K562 (cell line): ENCODE measurements at regions not wholly inside any gene's neighbourhood (a gene's known extent, or its start where the extent isn't known, plus 50 kb on each side); places are given as distances from the start of the nearest gene placed in this dataset.

Experiments
- ATAC-seq: fragments of 200-7000 bp; cut with Tn5 transposase; 3 replicates; pipeline ENCODE4 v1.9.1; 2020; ENCODE audit warnings: moderate library complexity
- BruUV-seq: library from RNA; stranded (reverse); fragments of 400-500 nt; replicated peaks from 2 replicates; lab custom pipeline; 2021; lab: Mats Ljungman, UMichigan
- CTCF ChIA-PET: fragments of 300-600 bp; formaldehyde crosslinking; extraction: SDS; loops from one replicate; lab custom pipeline; 2021; ENCODE audit warnings: low intra/inter-chr PET ratio; lab: Yijun Ruan, JAX
- POLR2A ChIA-PET: fragments of 300-600, 350-650 bp; sonication (Branson Sonifier 250); formaldehyde crosslinking; extraction: SDS; loops from one replicate; lab custom pipeline; 2021; ENCODE audit warnings: antibody characterized with exemption, inconsistent platforms; lab: Yijun Ruan, JAX
- DNase-seq, 4 experiments: peaks; one replicate each; pipeline versions ENCODE4 v3.0.0 to v3.0.0-alpha.2; 2011 to 2018; ENCODE audit warnings: low spot score in 3 of 4, mixed read lengths in 3 of 4; ENCODE audit errors: extremely low read depth in 1 of 4
- FAIRE-seq: peaks from 2 replicates; lab custom pipeline; 2011; peaks lifted over from hg19 to GRCh38; lab: Jason Lieb, UNC
- H2AFZ ChIP-seq: 2 replicates; pipeline ENCODE4 v1.6.0; 2011; ENCODE audit warnings: low read depth, low read length, control low read depth, inconsistent platforms
- H3K27ac ChIP-seq: fragments of 200-600 bp; 3 replicates; pipeline ENCODE4 v1.8.0; 2011; ENCODE audit warnings: low read depth, mild to moderate bottlenecking, control low read depth, inconsistent platforms, low read length, moderate library complexity, mixed read lengths; ENCODE audit errors: extremely low read depth
- H3K27me3 ChIP-seq, 2 experiments: fragments of 300-600 bp in 1 of 2; 2 replicates in 1 of 2; 3 replicates in 1 of 2; pipeline versions ENCODE4 v1.6.0 to v1.8.0; 2011; ENCODE audit warnings: inconsistent platforms in 2 of 2, low read length in 2 of 2, mild to moderate bottlenecking in 1 of 2, mixed read lengths in 1 of 2, moderate library complexity in 1 of 2; ENCODE audit not compliant: control insufficient read depth in 2 of 2, insufficient read depth in 2 of 2
- H3K36me3 ChIP-seq: fragments of 300-600 bp; 3 replicates; pipeline ENCODE4 v1.8.0; 2011; ENCODE audit warnings: mild to moderate bottlenecking, low read length, inconsistent platforms; ENCODE audit not compliant: control insufficient read depth, insufficient read depth
- H3K4me1 ChIP-seq, 2 experiments: fragments of 200-600 bp in 1 of 2; replicated peaks in 1 of 2; 2 replicates in 1 of 2; 3 replicates in 1 of 2; pipeline versions ENCODE4 v1.5.1 to v1.8.0; 2011; ENCODE audit warnings: inconsistent platforms in 2 of 2, low read length in 2 of 2, mild to moderate bottlenecking in 1 of 2, mixed read lengths in 1 of 2, moderate library complexity in 1 of 2; ENCODE audit not compliant: control insufficient read depth in 2 of 2, insufficient read depth in 2 of 2
- H3K4me2 ChIP-seq: 2 replicates; pipeline ENCODE4 v1.6.1; 2011; ENCODE audit warnings: low read length, control low read depth, inconsistent platforms, mixed read lengths; ENCODE audit not compliant: insufficient read depth
- H3K4me3 ChIP-seq: fragments of 200-600 bp; sonication (generic), shearing (Covaris generic); 2 replicates; pipeline ENCODE4 v1.5.1; 2016; ENCODE audit warnings: control low read depth, inconsistent platforms
- H3K79me2 ChIP-seq: fragments of 200-600 bp; 3 replicates; pipeline ENCODE4 v1.8.0; 2011; ENCODE audit warnings: low read length, inconsistent platforms; ENCODE audit not compliant: control insufficient read depth, insufficient read depth
- H3K9ac ChIP-seq, 2 experiments: 2 replicates each; pipeline versions ENCODE4 v1.6.0 to v1.6.1; 2011; ENCODE audit warnings: low read depth in 2 of 2, low read length in 2 of 2, control low read depth in 1 of 2, inconsistent platforms in 1 of 2, mild to moderate bottlenecking in 1 of 2, mixed read lengths in 1 of 2; ENCODE audit not compliant: insufficient read depth in 1 of 2
- H3K9me1 ChIP-seq: one replicate; pipeline ENCODE4 v1.6.0; 2011; ENCODE audit warnings: inconsistent platforms, mild to moderate bottlenecking, low read length, moderate library complexity; ENCODE audit not compliant: control insufficient read depth, insufficient read depth
- H3K9me3 ChIP-seq: replicated peaks from 2 replicates; pipeline ENCODE4 v1.5.1; 2011; ENCODE audit warnings: low read depth, low read length, inconsistent platforms; ENCODE audit not compliant: control insufficient read depth, insufficient read depth
- H4K20me1 ChIP-seq: replicated peaks from 2 replicates; pipeline ENCODE4 v1.6.1; 2011; ENCODE audit warnings: low read length, inconsistent platforms, mixed read lengths; ENCODE audit not compliant: control insufficient read depth, insufficient read depth
- DEAF1 ChIP-seq: fragments of 450-650 bp; formaldehyde crosslinking; IDR thresholded peaks from 2 replicates; pipeline ENCODE4 v1.4.0; 2020; ENCODE audit warnings: mild to moderate bottlenecking, moderate library complexity
- ETS1 ChIP-seq: conservative IDR thresholded peaks from 2 replicates; pipeline ENCODE4 v1.6.1; 2011; ENCODE audit warnings: low read depth, mild to moderate bottlenecking, low read length; ENCODE audit not compliant: control insufficient read depth
- NFE2L1 ChIP-seq: fragments of 450-650 bp; IDR thresholded peaks from 2 replicates; pipeline ENCODE4 v1.6.1; 2016; ENCODE audit warnings: missing genetic modification characterization, low read depth, mild to moderate bottlenecking, missing compliant biosample characterization, moderate library complexity, borderline replicate concordance
- POLR2A ChIP-seq: fragments of 450-650 bp; conservative IDR thresholded peaks from 2 replicates; pipeline ENCODE4 v1.6.1; 2016
- SMARCA4 ChIP-seq: fragments of 450-650 bp; IDR thresholded peaks from 2 replicates; pipeline ENCODE4 v1.6.1; 2016
- SRF ChIP-seq, 2 experiments: fragments of 250-450, 450-650 bp in 1 of 2; sonication (Bioruptor Pico) in 1 of 2; sonication (generic) in 1 of 2; formaldehyde crosslinking; IDR thresholded peaks; 2 replicates each; pipeline versions ENCODE4 v1.5.0 to v1.5.1; 2020 to 2022; ENCODE audit warnings: mild to moderate bottlenecking in 1 of 2, missing genetic modification reagents in 1 of 2
- ZNF277 ChIP-seq: fragments of 250-450 bp; sonication (Bioruptor Pico); IDR thresholded peaks from 2 replicates; pipeline ENCODE4 v1.8.0; 2022; ENCODE audit warnings: inconsistent platforms, mild to moderate bottlenecking, moderate library complexity, borderline replicate concordance
- WGBS: fragments of 100-300 bp; shearing (Covaris generic); methylation state at CpG from one replicate; pipeline ENCODE4 v1.1.6; 2016; ENCODE audit warnings: low coverage, mixed read lengths; ENCODE audit not compliant: insufficient coverage; ENCODE audit errors: missing lambda C conversion rate; 5-methylcytosine and 5-hydroxymethylcytosine counted together
- in situ Hi-C: fragments of 300-500 bp; cut with MboI; formaldehyde crosslinking; loops from 4 replicates; pipeline ENCODE4 v1.15.0; 2018; ENCODE audit warnings: inconsistent platforms, mixed read lengths
- intact Hi-C: fragments of 100-400 bp; cut with micrococcal nuclease; formaldehyde crosslinking; loops from 2 replicates; pipeline ENCODE4 v1.14.2; 2022

- Histone ChIP-seq H3K79me2 (no peaks in the 10 kb centered on the region), H3K4me3 (no peak overlapping the region), H3K9me3 (no peaks in the 10 kb centered on the region), H3K9ac (no peak overlapping the region), H3K9me1 (no peaks in the 10 kb centered on the region), H3K27me3 (no peaks in the 10 kb centered on the region), H3K27ac (no peak overlapping the region), H3K4me2 (no peak overlapping the region), H3K36me3 (no peaks in the 10 kb centered on the region), H2AFZ (no peak overlapping the region), H3K4me1 (no peaks in the 10 kb centered on the region), H4K20me1 (no peaks in the 10 kb centered on the region)
- no peak for DNase-seq
- intact Hi-C loops (no loop called here), in situ Hi-C loops (no loop called here)
- TF ChIP-seq SMARCA4 (no peak), ETS1 (no peak), DEAF1 (no peak), SRF (CRISPR knock-in tag; IDR thresholded peaks at IDR 0.05) (no peak), NFE2L1 (tag) (no peak), ZNF277 (CRISPR knock-in tag) (no peak), POLR2A (no peak)
- no TSS peak for BruUV-seq
- WGBS, result 2% methylated on average over 4 of the region's 4 CpGs
- no peak for ATAC-seq
- CTCF ChIA-PET, result interaction anchor here (0.5 kb wide), 1 partner anchor 9 kb away, joined by 3 read pairs; no protein-coding TSS in a partner anchor
- POLR2A ChIA-PET, result no interaction called here
- no peak for FAIRE-seq
Observed at GRCh38 chr6:155542036-155542435, 86.4 kb upstream of the NOX3 start.
